Activated B cell treated with CpG ODN at 0.5 μM for 24 hours (primary cell): ENCODE measurements at regions not wholly inside any gene's neighbourhood (a gene's known extent, or its start where the extent isn't known, plus 50 kb on each side); places are given as distances from the start of the nearest gene placed in this dataset.

Source experiments
- ATAC-seq: fragments of 200-7000 bp; cut with Tn5 transposase; one replicate; pipeline ENCODE4 v1.10.0; 2021; ENCODE audit warnings: low read depth, mild to moderate bottlenecking, moderate library complexity
- CTCF ChIA-PET: fragments of 350-600 bp; sonication (Branson Sonifier 250); formaldehyde crosslinking; loops from one replicate; lab custom pipeline; 2021; ENCODE audit warnings: antibody characterized with exemption; lab: Charles Lee
- POLR2A ChIA-PET: fragments of 350-600 bp; sonication (Branson Sonifier 250); formaldehyde crosslinking; loops from one replicate; lab custom pipeline; 2021; ENCODE audit warnings: antibody characterized with exemption; lab: Charles Lee
- DNase-seq: peaks from one replicate; pipeline ENCODE4 v3.0.0; 2022
- H3K27ac Mint-ChIP-seq: one replicate; pipeline ENCODE4 v1.8.0; 2020; ENCODE audit warnings: mixed read lengths
- H3K27me3 Mint-ChIP-seq: one replicate; pipeline ENCODE4 v1.8.0; 2021; ENCODE audit warnings: mixed read lengths
- H3K36me3 Mint-ChIP-seq: one replicate; pipeline ENCODE4 v1.8.0; 2021; ENCODE audit warnings: low read depth, mixed read lengths
- H3K4me1 Mint-ChIP-seq: one replicate; pipeline ENCODE4 v1.8.0; 2021; ENCODE audit warnings: mixed read lengths
- H3K4me3 Mint-ChIP-seq: one replicate; pipeline ENCODE4 v1.8.0; 2020; ENCODE audit warnings: mild to moderate bottlenecking, mixed read lengths
- H3K9me3 Mint-ChIP-seq: one replicate; pipeline ENCODE4 v1.8.0; 2020; ENCODE audit warnings: mixed read lengths
- CTCF ChIP-seq: fragments of 200-600 bp; IDR thresholded peaks from one replicate; pipeline ENCODE4 v1.8.0; 2022; ENCODE audit warnings: antibody characterized with exemption, mild to moderate bottlenecking
- intact Hi-C: fragments of 100-400 bp; cut with micrococcal nuclease; formaldehyde crosslinking; loops from one replicate; pipeline ENCODE4 v1.15.1; 2024

DNA sequence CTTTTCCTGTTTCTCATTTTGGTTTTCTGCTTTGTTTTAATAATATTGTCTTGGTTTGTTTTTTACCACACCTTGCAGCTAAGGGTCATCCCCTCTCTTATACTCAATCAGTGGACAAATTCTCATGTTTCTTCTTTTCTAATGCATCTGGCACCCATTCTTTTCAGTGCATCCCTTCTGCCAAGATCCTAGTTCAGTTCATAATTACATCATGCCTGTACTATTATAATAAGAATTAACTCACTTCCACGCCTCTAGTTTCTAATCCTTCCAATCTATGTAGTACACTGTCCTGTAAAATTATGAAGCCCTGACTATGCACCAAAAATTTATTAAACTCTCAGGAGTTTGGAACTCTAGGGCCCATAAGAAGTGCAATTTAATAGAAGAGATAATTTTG, 126.1 kb downstream of the FAT4 start:
- Mint-ChIP-seq H3K27ac (no peak overlapping the region), H3K9me3 (peaks cover 8% of the 10 kb centered on the region), H3K4me1 (no peaks in the 10 kb centered on the region), H3K36me3 (no peaks in the 10 kb centered on the region), H3K27me3 (no peaks in the 10 kb centered on the region), H3K4me3 (no peak overlapping the region)
- intact Hi-C loops, result no loop called here
- no peak for TF ChIP-seq CTCF
- ChIA-PET POLR2A (no interaction called here), CTCF (no interaction called here)
- no peak for DNase-seq
- no peak for ATAC-seq

DNA sequence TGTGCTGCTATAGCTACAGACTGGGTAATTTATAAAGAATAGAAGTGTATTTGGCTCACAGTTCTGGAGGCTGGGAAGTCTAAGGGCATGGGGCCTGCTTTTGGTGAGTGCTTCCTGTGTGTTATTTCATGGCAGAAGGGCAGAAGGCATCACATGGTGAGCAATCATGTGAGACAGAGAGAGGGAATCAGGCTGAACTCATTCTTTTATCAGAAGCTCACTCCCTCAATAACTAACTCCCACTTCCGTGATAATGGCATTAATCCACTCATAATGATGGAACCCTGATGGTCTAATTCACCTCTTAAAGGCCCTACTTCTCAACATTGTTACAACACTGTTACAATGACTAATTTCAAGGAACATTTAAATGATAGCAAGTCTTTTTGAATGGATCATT, 129.4 kb downstream of the FAT4 start:
- intact Hi-C loops, result no loop called here
- ChIA-PET POLR2A (no interaction called here), CTCF (no interaction called here)
- Mint-ChIP-seq H3K4me3 (no peak overlapping the region), H3K27ac (no peak overlapping the region), H3K27me3 (no peaks in the 10 kb centered on the region), H3K4me1 (no peaks in the 10 kb centered on the region), H3K36me3 (no peaks in the 10 kb centered on the region), H3K9me3 (peaks cover 2% of the 10 kb centered on the region)
- ATAC-seq (no peak), DNase-seq (no peak)
- no peak for TF ChIP-seq CTCF

DNA sequence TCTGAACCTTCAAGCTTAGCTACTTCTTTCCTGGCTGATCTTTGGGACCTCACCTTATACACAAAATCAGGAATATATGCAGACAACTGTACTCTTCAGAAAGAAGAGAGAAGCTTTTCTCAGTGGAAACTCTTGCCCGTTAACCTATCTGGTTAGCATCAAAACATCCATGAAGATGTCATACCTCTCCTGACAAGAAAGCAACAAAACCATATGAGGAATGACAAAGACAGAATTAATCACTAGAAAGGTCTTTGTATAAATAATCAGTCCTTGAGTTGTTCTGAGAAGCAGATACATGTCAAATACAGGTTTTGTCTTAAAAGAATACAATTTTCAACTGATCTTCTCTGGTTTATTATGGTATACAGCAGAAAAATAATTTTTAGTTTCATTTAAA, 130.8 kb downstream of the FAT4 start:
- ATAC-seq (no peak), DNase-seq (no peak)
- POLR2A ChIA-PET, result no interaction called here
- CTCF ChIA-PET, result no interaction called here
- no peak overlapping the region for H3K27ac Mint-ChIP-seq
- H3K27me3 Mint-ChIP-seq, result no peaks in the 10 kb centered on the region
- peaks cover 2% of the 10 kb centered on the region for H3K9me3 Mint-ChIP-seq
- H3K36me3 Mint-ChIP-seq, result no peaks in the 10 kb centered on the region
- H3K4me1 Mint-ChIP-seq, result no peaks in the 10 kb centered on the region
- no peak overlapping the region for H3K4me3 Mint-ChIP-seq
- no peak for TF ChIP-seq CTCF
- intact Hi-C loops, result no loop called here

DNA sequence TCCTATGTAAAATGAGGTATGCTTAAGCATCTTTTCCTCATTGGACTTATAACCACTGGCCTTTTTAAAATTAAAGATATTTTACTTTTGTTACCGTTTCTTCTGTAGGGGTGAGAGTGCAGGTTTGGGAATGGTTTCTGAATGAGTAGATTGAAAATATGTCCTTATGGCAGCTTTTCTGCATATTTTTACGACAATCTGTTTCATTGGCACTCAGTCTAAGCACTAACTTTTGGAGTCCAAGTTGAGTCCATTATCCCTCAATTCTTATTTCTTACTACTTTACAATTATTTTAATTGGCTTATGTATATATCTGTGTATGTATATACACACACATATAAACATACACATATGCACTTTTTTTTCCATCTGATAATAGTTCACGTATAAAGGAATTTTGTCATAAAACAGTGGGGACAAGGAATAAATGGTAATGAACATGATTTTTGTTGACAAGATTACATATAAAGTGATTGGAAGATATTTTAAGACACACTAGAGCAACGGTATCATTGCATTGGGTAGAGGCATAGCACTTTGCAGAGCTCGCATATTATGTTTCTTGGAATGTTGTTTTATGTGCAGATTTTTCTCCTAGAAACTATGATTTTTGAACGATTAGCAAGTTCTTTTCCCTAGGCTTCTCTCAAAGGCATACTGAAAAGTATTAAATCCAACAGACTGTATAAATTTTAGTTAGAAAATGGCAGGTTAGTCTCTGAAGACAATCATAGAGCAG, 133.0 kb downstream of the FAT4 start:
- peaks cover 2% of the 10 kb centered on the region for H3K9me3 Mint-ChIP-seq
- no peaks in the 10 kb centered on the region for H3K27me3 Mint-ChIP-seq
- ATAC-seq (no peak), DNase-seq (no peak)
- POLR2A ChIA-PET, result no interaction called here
- TF ChIP-seq CTCF, result no peak
- H3K4me1 Mint-ChIP-seq, result no peaks in the 10 kb centered on the region
- no peak overlapping the region for H3K27ac Mint-ChIP-seq
- no peaks in the 10 kb centered on the region for H3K36me3 Mint-ChIP-seq
- CTCF ChIA-PET, result no interaction called here
- H3K4me3 Mint-ChIP-seq, result no peak overlapping the region
- intact Hi-C loops, result no loop called here

DNA sequence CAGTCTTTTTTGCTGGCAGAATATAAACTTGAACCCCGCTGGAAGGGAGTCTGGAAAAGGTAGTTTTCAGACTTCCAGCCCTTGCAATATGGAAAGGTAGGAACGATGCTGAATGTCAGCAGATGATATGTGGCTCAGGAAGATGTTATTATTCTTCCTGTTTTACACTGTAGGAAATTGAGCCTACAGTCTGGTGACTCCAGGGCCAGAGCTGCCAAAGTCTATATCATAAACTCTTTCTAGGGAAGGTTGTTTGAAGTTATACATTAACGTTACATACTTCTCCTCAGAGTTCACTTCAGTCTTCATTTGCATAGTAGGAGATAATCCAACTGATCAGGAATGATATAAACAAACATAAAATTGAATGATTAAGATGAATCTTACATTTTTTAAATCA, 141.3 kb downstream of the FAT4 start:
- Mint-ChIP-seq H3K9me3 (peaks cover 4% of the 10 kb centered on the region), H3K36me3 (no peaks in the 10 kb centered on the region), H3K4me1 (no peaks in the 10 kb centered on the region), H3K27ac (no peak overlapping the region), H3K4me3 (no peak overlapping the region), H3K27me3 (no peaks in the 10 kb centered on the region)
- no peak for TF ChIP-seq CTCF
- ChIA-PET CTCF (no interaction called here), POLR2A (no interaction called here)
- no peak for ATAC-seq
- DNase-seq, result no peak
- intact Hi-C loops, result no loop called here
